GM03348 (cell line): ENCODE measurements at regions not wholly inside any gene's neighbourhood (a gene's known extent, or its start where the extent isn't known, plus 50 kb on each side); places are given as distances from the start of the nearest gene placed in this dataset.

ENCODE experiments used
- DNase-seq: peaks from one replicate; pipeline ENCODE4 v3.0.0; 2012; ENCODE audit warnings: low spot score

- DNase-seq: no peak
Observed at GRCh38 chr2:128578406-128579390, 260.0 kb upstream of the HS6ST1 start.

DNA sequence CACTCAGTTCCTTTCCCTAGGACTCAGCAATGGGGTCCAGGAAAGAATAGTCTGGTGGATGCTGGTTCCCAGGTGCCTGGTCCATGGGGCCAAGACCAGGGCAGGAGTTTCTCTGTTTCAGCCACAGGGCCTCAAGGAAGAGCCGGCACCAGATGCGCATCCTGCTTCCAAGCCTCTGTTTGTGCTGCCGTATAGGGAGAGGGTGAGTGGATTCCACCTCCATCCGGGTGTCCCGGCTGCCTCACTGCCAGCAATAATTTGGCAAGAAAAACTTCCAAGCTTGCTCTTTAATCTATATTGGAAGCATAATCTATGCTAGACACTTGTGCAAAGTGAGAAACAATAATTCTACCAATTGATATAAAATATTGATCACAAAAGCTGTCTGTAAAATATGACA is 261.2 kb upstream of the HS6ST1 start:
- no peak for DNase-seq

DNA sequence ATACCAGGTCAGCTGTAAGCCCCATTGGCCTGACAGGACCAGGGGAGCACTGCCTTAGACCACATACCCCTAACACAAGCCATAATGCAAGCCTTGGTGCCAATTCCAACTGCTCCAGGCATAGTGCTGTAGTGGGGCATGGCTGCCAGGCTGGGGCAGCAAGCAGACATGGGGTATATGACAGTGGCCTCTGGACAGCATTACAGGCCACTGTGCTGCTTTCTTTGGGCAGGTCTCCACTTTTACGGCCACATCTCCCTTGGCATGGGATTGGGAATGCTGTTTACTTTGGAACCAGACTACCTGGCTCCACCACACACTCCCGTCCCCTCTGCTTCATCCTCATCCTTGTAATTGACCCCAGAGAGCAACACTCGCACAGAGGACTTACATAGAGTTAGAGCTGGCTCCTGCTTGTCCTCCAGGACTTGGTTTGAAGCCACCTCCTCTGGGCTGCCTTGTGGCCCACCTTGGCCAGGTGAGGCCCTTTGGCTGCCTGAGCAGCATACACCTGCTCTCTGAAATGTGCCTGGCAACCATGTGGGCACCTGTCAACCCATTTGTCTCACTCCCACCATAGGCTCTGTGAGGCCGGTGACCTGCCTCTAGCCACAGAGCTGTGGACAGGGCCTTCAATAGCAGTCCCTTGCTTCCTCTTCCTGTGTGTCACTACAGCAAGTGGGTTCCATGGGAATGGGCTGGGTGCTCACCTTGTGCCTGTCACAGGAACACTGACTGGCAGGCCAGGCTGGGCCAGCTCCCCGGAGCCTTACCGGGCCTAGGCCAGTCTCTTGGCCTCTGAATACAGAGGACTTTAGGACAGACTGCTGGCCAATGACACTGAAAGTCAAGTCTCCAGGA is 262.6 kb upstream of the HS6ST1 start:
- DNase-seq: no peak

DNA sequence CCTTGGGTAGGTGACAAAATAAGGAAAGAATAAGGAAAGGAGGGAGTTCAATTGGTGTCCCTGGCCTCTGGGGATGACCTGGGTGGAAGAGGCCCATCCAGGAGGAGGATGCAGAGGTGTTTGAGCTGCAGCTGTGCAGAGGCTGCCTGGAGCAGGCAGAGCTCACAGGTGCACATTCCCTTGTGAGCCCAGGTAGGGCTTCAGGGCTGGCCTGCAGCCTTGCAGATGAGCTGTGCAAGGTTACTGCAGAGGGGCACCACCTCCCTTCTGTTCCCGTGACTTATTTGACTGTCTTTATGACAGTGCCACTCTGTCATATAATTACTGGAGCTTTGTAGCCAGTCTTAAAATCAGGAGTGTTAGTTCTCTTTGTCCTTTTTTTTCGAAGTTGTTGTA is 263.2 kb upstream of the HS6ST1 start:
- DNase-seq: no peak

DNA sequence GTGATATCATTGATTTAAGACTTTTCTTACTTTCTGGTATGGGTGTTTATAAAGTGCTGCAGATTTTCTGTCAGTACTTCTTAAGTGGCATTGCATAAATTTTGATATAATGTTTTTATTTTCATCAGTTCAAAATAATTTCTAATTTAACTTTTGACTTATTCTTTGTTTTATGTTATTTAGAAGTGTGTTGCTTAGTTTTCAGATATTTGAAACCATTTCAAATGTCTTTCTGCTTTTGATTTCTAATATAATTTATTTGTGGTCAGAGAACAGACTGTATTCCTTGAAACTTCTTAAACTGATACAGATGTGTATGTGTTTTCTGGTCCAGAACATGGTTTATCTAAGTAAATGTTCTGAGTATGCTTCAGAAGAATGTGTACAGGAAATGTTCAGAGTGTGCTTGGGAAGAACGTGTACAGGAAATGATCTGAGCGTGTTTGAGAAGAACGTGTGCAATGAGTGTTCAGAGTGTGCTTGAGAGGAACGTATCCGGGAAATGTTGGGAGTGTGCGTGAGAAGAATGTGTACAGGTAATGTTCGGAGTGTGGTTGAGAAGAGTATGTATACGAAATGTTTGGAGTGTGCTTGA is 265.7 kb upstream of the HS6ST1 start:
- DNase-seq: peak; percentile 70

DNA sequence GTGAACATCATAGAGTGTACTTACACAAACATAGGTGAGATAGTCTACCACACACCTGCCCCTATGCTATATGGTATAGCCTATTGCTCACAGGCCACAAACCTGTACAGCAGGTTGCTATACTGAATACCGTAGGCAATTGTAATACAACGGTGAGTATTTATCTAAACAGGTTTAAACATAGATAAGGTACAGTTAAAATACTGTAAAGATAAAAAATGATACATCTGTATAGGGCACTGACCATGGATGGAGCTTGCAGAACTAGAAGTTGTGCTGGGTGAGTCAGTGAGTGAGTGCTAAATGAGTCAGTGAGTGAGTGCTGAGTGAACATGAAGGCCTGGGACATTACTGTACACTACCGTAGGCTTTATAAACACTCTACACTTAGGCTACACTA is 267.0 kb upstream of the HS6ST1 start:
- DNase-seq: no peak

GRCh38 chr2:128589681-128590080 is 271.0 kb upstream of the HS6ST1 start:
- no peak for DNase-seq

- DNase-seq: no peak
Observed at GRCh38 chr2:128590309-128591021, 271.8 kb upstream of the HS6ST1 start.

DNA sequence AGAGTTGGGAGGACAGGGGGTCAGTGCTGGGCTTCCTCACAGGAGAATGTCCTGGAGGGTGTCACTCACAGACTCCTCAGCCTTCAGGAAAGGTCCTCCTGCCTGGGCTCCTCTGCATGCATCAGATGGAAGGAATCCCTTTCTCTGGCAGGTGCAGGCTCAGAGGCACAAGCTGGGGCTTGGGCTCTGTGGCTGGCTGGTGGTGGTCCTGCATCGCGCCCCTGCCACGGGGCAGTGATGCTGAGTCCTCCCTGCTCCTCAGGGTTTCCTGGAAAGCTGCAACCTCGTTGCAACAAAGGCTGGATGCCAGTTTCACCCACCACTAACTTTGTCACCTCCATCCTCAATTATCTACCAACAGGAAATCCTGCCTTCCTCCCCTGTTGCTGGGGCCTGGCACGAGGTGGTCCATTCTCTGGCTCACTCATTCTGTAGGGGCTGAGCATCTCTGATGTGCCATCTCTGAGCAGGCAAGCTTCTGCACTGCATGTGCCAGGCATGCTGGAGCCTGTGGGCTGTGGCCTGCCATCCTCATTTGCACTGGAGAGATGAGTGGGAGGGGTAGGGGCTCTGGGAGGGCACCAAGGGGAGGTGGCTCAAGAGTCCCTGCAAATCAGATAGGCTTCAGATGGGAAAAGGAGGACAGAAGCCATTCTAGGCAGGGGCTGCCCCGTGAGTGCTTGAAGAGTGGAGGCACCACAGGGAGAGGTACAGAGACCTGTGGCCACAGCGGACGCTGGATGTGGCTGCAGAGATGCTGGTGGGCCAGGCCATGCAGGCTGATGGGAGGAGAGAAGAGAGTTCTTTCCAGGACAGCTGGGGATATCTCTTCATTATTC is 272.6 kb upstream of the HS6ST1 start:
- no peak for DNase-seq

- DNase-seq: no peak
Observed at GRCh38 chr2:128591861-128592822, 273.5 kb upstream of the HS6ST1 start.

DNA sequence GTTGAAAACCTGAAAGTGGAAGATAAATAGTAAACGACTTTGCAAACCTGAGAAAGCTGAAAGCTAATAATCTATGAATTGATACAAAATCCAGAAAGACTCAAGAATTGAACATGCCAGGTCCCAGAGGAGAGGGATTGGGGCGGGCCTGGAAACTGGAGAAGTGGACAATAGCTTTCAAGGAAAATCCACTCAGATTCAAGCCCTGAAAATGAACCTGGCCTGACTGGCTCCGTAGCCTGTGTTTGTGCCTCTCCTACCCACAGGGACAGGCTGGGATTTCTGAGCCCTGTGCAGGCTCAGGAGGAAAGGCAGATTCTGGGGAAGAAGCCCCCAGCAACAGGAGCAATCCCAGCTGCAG is 274.8 kb upstream of the HS6ST1 start:
- no peak for DNase-seq

GRCh38 chr2:128593879-128594650 is 275.4 kb upstream of the HS6ST1 start:
- DNase-seq: no peak

DNA sequence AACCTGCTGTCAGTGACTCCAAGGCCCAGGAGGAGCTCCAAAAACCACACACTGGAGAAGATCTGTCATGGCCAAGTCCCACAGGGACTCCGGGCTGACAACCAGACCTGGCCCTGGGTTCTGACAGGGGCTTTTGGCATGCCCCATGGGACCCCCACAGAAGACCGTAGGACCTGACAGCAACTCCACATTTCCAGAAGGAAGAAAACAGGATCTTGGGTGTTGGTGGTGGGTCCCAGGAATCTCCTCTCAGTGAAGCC is 275.9 kb upstream of the HS6ST1 start:
- no peak for DNase-seq

- DNase-seq: no peak
Observed at GRCh38 chr2:128594953-128595677, 276.4 kb upstream of the HS6ST1 start.

DNA sequence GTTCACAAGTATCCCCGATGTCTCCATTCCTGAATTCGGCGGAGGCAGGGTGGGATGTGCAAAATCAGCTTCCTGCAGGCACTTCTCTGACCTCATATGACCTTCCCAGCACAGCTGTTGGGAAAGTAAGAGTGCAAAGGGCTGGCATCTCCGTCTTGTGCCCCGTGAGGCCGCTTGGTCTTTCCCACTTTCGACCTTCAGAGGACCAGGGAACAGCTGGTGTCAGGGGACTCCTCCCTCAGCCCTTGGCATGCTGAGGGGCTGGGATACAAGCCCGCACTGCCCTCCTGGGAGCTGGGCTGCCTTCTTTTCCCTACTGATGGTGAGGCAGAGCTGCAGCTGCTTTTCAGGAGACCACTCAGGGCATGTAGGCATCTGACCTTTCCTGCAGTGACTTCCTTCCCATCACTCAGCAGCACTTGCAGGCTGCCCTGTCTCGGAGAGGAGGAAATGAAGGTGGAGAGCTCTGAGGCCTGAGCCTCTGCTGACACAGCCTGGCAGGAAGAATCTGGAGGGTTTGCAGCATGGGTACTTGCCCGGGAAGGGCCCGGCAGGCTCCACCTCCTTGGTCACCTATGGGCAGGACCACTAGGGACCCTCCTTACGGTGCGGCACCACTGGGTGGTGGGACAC is 277.2 kb upstream of the HS6ST1 start:
- DNase-seq: no peak

GRCh38 chr2:128596396-128597120 is 277.9 kb upstream of the HS6ST1 start:
- no peak for DNase-seq

DNA sequence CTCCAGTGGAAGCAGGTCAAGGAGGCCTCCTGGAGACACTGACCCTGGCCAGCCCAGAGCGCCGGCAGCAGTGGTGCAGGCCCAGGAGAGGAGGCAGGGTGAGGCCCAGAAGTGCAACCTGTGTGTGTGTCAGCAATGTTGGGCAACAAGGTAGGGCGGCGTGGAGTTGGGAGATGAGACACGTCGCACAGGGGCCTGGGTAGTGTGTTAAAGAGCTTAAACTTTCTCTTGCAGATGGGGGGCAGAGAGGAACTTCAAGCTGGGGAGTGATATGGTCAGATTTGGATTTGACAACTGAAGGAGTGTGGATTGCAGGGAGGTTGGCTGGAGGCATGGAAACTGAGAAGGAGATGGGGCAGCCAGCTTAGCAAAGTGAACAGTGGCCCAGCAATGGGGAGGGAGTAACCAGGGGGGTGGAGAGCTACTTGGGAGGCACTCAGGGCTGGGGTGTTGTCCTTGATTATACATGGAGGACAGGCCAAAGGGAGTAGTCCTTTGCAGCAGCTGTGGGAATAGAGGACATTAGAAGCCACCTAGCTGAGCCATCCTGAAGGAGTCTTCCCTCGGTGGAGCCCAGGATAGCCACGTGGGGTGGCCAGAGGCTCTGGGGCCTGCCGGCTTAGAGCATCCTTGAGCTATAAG is 278.6 kb upstream of the HS6ST1 start:
- DNase-seq: no peak
